Keratinocyte (primary cell): ENCODE measurements at regions not wholly inside any gene's neighbourhood (a gene's known extent, or its start where the extent isn't known, plus 50 kb on each side); places are given as distances from the start of the nearest gene placed in this dataset.

Experiments
- DNase-seq: peaks from one replicate; pipeline ENCODE4 v3.0.0-alpha.2; 2011; ENCODE audit warnings: low read depth, missing footprints, low spot score
- FAIRE-seq: peaks from 2 replicates; lab custom pipeline; 2011; peaks lifted over from hg19 to GRCh38; lab: Jason Lieb, UNC
- H2AFZ ChIP-seq: 2 replicates; pipeline ENCODE4 v1.6.0; 2012; ENCODE audit warnings: low read length, control low read depth, inconsistent platforms; ENCODE audit not compliant: control insufficient read depth
- H3K27ac ChIP-seq: 2 replicates; pipeline ENCODE4 v1.5.1; 2011; ENCODE audit warnings: low read length; ENCODE audit not compliant: control insufficient read depth, insufficient read depth
- H3K27me3 ChIP-seq: 3 replicates; pipeline ENCODE4 v1.6.0; 2011; ENCODE audit warnings: low read length; ENCODE audit not compliant: control insufficient read depth, insufficient read depth; ENCODE audit errors: extremely low read depth
- H3K36me3 ChIP-seq, 2 experiments: 2 replicates in 1 of 2; 3 replicates in 1 of 2; pipeline ENCODE4 v1.5.1; 2011; ENCODE audit warnings: low read length in 2 of 2, mild to moderate bottlenecking in 1 of 2; ENCODE audit not compliant: control insufficient read depth in 2 of 2, insufficient read depth in 2 of 2; ENCODE audit errors: extremely low read depth in 1 of 2
- H3K4me1 ChIP-seq: 3 replicates; pipeline ENCODE4 v1.5.1; 2011; ENCODE audit warnings: low read length; ENCODE audit not compliant: control insufficient read depth, insufficient read depth; ENCODE audit errors: extremely low read depth
- H3K4me2 ChIP-seq: 3 replicates; pipeline ENCODE4 v1.6.0; 2011; ENCODE audit warnings: low read depth, low read length; ENCODE audit not compliant: control insufficient read depth, insufficient read depth; ENCODE audit errors: extremely low read depth
- H3K4me3 ChIP-seq, 3 experiments: fragments of 200-600 bp in 1 of 3; sonication (generic) in 1 of 3; 2 replicates in 2 of 3; 3 replicates in 1 of 3; pipeline ENCODE4 v1.5.1; 2011 to 2016; ENCODE audit warnings: low read length in 3 of 3, mild to moderate bottlenecking in 3 of 3, control low read depth in 2 of 3, inconsistent platforms in 1 of 3, low read depth in 1 of 3, mixed read lengths in 1 of 3, mixed run types in 1 of 3, moderate library complexity in 1 of 3; ENCODE audit not compliant: control insufficient read depth in 2 of 3, insufficient read depth in 2 of 3; ENCODE audit errors: extremely low read depth in 1 of 3
- H3K79me2 ChIP-seq: 2 replicates; pipeline ENCODE4 v1.6.0; 2012; ENCODE audit warnings: low read length; ENCODE audit not compliant: control insufficient read depth, insufficient read depth
- H3K9ac ChIP-seq: 3 replicates; pipeline ENCODE4 v1.6.0; 2011; ENCODE audit warnings: low read length; ENCODE audit not compliant: control insufficient read depth, insufficient read depth; ENCODE audit errors: extremely low read depth
- H3K9me1 ChIP-seq: 3 replicates; pipeline ENCODE4 v1.6.0; 2011; ENCODE audit warnings: low read length; ENCODE audit not compliant: control insufficient read depth, insufficient read depth; ENCODE audit errors: extremely low read depth
- H3K9me3 ChIP-seq: 2 replicates; pipeline ENCODE4 v1.5.1; 2012; ENCODE audit warnings: low read depth, low read length; ENCODE audit not compliant: control insufficient read depth
- H4K20me1 ChIP-seq: 3 replicates; pipeline ENCODE4 v1.6.0; 2011; ENCODE audit warnings: low read length; ENCODE audit not compliant: control insufficient read depth, insufficient read depth; ENCODE audit errors: extremely low read depth
- CTCF ChIP-seq, 3 experiments: IDR thresholded peaks in 1 of 3; conservative IDR thresholded peaks in 1 of 3; optimal IDR thresholded peaks in 1 of 3; 2 replicates in 2 of 3; 3 replicates in 1 of 3; pipeline versions ENCODE3 to v1.5.1; 2011; ENCODE audit warnings: low read length in 3 of 3, mild to moderate bottlenecking in 3 of 3, moderate library complexity in 2 of 3, control low read depth in 1 of 3, inconsistent platforms in 1 of 3; ENCODE audit not compliant: insufficient read depth in 2 of 3; ENCODE audit errors: extremely low read depth in 1 of 3
- EZH2 ChIP-seq: IDR thresholded peaks from one replicate; pipeline ENCODE4 v1.6.1; 2012; ENCODE audit warnings: inconsistent platforms, mild to moderate bottlenecking, low read length, moderate library complexity
- dilution Hi-C: fragments of 300-500 bp; cut with MboI; formaldehyde crosslinking; loops from one replicate; pipeline ENCODE4 v1.7.0; 2020; ENCODE audit warnings: low sequenced_read_pairs; ENCODE audit not compliant: extremely low pct_ligation_motif_present

- DNase-seq (no peak), FAIRE-seq (no peak)
- dilution Hi-C loops = no loop called here
Measured at GRCh38 chrX:44690129-44690528, 147.5 kb upstream of the FUNDC1 start.

GRCh38 chrX:44675362-44676024 is 132.8 kb upstream of the FUNDC1 start:
- Histone ChIP-seq H3K27ac (no peak overlapping the region), H3K36me3 (no peaks in the 10 kb centered on the region), H3K9me1 (no peaks in the 10 kb centered on the region), H3K4me2 (no peak overlapping the region), H3K9ac (no peak overlapping the region), H3K27me3 (no peaks in the 10 kb centered on the region), H4K20me1 (no peaks in the 10 kb centered on the region), H2AFZ (no peak overlapping the region), H3K9me3 (no peaks in the 10 kb centered on the region), H3K4me3 (no peak overlapping the region), H3K79me2 (no peaks in the 10 kb centered on the region), H3K4me1 (peaks cover 7% of the 10 kb centered on the region)
- no peak for TF ChIP-seq CTCF (optimal IDR thresholded peaks at IDR 0.05 in 1 of 3, IDR thresholded peaks at IDR 0.05 in 1 of 3, conservative IDR thresholded peaks at IDR 0.05 in 1 of 3; ENCODE audit: extremely low read depth in 1 of 3, insufficient read depth in 2 of 3, low read length in 3 of 3)
- no peak for TF ChIP-seq EZH2
- DNase-seq = peak; percentile 75
- FAIRE-seq = peak; percentile 96
- dilution Hi-C loops = no loop called here

More at GRCh38 chrX:44690129-44690528, 147.5 kb upstream of the FUNDC1 start:
- no peaks in the 10 kb centered on the region for H3K9me1 ChIP-seq
- no peaks in the 10 kb centered on the region for H3K9me3 ChIP-seq
- H2AFZ ChIP-seq = no peak overlapping the region
- H3K9ac ChIP-seq = no peak overlapping the region
- no peaks in the 10 kb centered on the region for H3K4me1 ChIP-seq
- H3K4me3 ChIP-seq = no peak overlapping the region
- H3K36me3 ChIP-seq = no peaks in the 10 kb centered on the region
- no peaks in the 10 kb centered on the region for H4K20me1 ChIP-seq
- H3K27me3 ChIP-seq = no peaks in the 10 kb centered on the region
- TF ChIP-seq CTCF (optimal IDR thresholded peaks at IDR 0.05 in 1 of 3, IDR thresholded peaks at IDR 0.05 in 1 of 3, conservative IDR thresholded peaks at IDR 0.05 in 1 of 3; ENCODE audit: extremely low read depth in 1 of 3, insufficient read depth in 2 of 3, low read length in 3 of 3) = no peak
- TF ChIP-seq EZH2 = no peak
- no peaks in the 10 kb centered on the region for H3K79me2 ChIP-seq
- H3K27ac ChIP-seq = no peak overlapping the region
- no peak overlapping the region for H3K4me2 ChIP-seq
